Type B pancreatic cell (in vitro differentiated cells): ENCODE measurements at regions not wholly inside any gene's neighbourhood (a gene's known extent, or its start where the extent isn't known, plus 50 kb on each side); places are given as distances from the start of the nearest gene placed in this dataset.

Source experiments
- DNase-seq: peaks from one replicate; pipeline ENCODE4 v3.0.0; 2021; ENCODE audit warnings: mixed read lengths; ENCODE audit not compliant: unreplicated experiment; ENCODE audit errors: extremely low spot score
- H3K27ac Mint-ChIP-seq: 2 replicates; pipeline ENCODE4 v1.8.0; 2021; ENCODE audit warnings: mild to moderate bottlenecking, mixed read lengths
- H3K27me3 Mint-ChIP-seq: 2 replicates; pipeline ENCODE4 v1.8.0; 2021; ENCODE audit warnings: mixed read lengths
- H3K36me3 Mint-ChIP-seq: 2 replicates; pipeline ENCODE4 v1.8.0; 2021; ENCODE audit warnings: mixed read lengths
- H3K4me1 Mint-ChIP-seq: one replicate; pipeline ENCODE4 v1.8.0; 2021; ENCODE audit warnings: mixed read lengths; ENCODE audit not compliant: unreplicated experiment
- H3K4me3 Mint-ChIP-seq: 2 replicates; pipeline ENCODE4 v1.8.0; 2021; ENCODE audit warnings: mild to moderate bottlenecking, mixed read lengths
- H3K9me3 Mint-ChIP-seq: 2 replicates; pipeline ENCODE4 v1.8.0; 2021; ENCODE audit warnings: mixed read lengths
- CTCF ChIP-seq: fragments of 200-600 bp; sonication (generic); conservative IDR thresholded peaks from 2 replicates; pipeline ENCODE4 v1.5.0; 2021; ENCODE audit warnings: antibody characterized with exemption, mild to moderate bottlenecking

- H3K9me3 Mint-ChIP-seq = no peaks in the 10 kb centered on the region
- no peak overlapping the region for H3K27ac Mint-ChIP-seq
- DNase-seq = no peak
- H3K4me1 Mint-ChIP-seq = peaks cover 6% of the 10 kb centered on the region
- TF ChIP-seq CTCF = no peak
- no peaks in the 10 kb centered on the region for H3K27me3 Mint-ChIP-seq
- no peaks in the 10 kb centered on the region for H3K36me3 Mint-ChIP-seq
- no peak overlapping the region for H3K4me3 Mint-ChIP-seq
Observed at GRCh38 chr14:58912799-58913432, 275.2 kb downstream of the DACT1 start.

- TF ChIP-seq CTCF = no peak
- no peaks in the 10 kb centered on the region for H3K36me3 Mint-ChIP-seq
- no peak overlapping the region for H3K4me3 Mint-ChIP-seq
- H3K4me1 Mint-ChIP-seq = peaks cover 17% of the 10 kb centered on the region
- H3K9me3 Mint-ChIP-seq = no peaks in the 10 kb centered on the region
- H3K27me3 Mint-ChIP-seq = no peaks in the 10 kb centered on the region
- DNase-seq = no peak
- H3K27ac Mint-ChIP-seq = no peak overlapping the region
Observed at GRCh38 chr14:58914279-58914855, 274.1 kb upstream of the DAAM1 start.

- no peak for TF ChIP-seq CTCF
- H3K36me3 Mint-ChIP-seq = no peaks in the 10 kb centered on the region
- H3K27me3 Mint-ChIP-seq = no peaks in the 10 kb centered on the region
- DNase-seq = no peak
- peaks cover 27% of the 10 kb centered on the region for H3K4me1 Mint-ChIP-seq
- H3K4me3 Mint-ChIP-seq = no peak overlapping the region
- H3K27ac Mint-ChIP-seq = no peak overlapping the region
- no peaks in the 10 kb centered on the region for H3K9me3 Mint-ChIP-seq
Observed at GRCh38 chr14:58915646-58916045, 272.8 kb upstream of the DAAM1 start.

- Mint-ChIP-seq H3K27ac (no peak overlapping the region), H3K4me1 (peaks cover 27% of the 10 kb centered on the region), H3K9me3 (peaks cover 12% of the 10 kb centered on the region), H3K27me3 (no peaks in the 10 kb centered on the region), H3K4me3 (no peak overlapping the region), H3K36me3 (no peaks in the 10 kb centered on the region)
- no peak for TF ChIP-seq CTCF
- DNase-seq = no peak
Observed at GRCh38 chr14:58918066-58918738, 270.3 kb upstream of the DAAM1 start.

GRCh38 chr14:58919217-58919616 lies 269.2 kb upstream of the DAAM1 start:
- peak overlapping the region; percentile 64 for H3K4me3 Mint-ChIP-seq
- no peak overlapping the region for H3K27ac Mint-ChIP-seq
- DNase-seq = no peak
- no peaks in the 10 kb centered on the region for H3K27me3 Mint-ChIP-seq
- H3K9me3 Mint-ChIP-seq = peaks cover 12% of the 10 kb centered on the region
- peaks cover 24% of the 10 kb centered on the region for H3K4me1 Mint-ChIP-seq
- no peaks in the 10 kb centered on the region for H3K36me3 Mint-ChIP-seq
- no peak for TF ChIP-seq CTCF
